ENCODE measurements at regions not wholly inside any gene's neighbourhood (a gene's known extent, or its start where the extent isn't known, plus 50 kb on each side); places are given as distances from the start of the nearest gene placed in this dataset.

DNA sequence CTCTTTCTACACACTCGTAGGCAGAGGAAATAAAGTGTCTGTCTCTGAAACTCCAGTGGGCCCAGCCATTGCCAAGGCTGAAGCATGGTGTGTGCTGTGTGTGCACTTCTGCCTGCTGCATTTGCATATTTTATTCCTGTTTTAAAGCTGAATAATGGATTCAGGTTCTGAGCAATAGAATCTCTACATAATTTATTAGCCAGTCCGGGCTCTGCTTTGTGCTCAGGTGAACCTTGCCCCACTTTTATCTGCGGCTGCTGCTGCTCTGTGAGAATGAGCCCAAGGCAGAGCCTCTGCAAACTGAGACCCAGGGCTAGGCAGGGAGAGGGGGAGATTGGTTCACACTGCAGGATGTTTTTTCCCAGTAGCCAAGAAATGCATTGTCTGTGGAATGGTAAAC, 64.6 kb upstream of the SH3BP4 start (continued):
- TF ChIP-seq ZFP41 (tag by site-specific recombination; IDR thresholded peaks at IDR 0.05; ENCODE audit: borderline replicate concordance) (no peak), ZNF596 (tag by site-specific recombination; IDR thresholded peaks at IDR 0.05) (no peak), ZBTB20 (tag by site-specific recombination; IDR thresholded peaks at IDR 0.05) (no peak), ZNF391 (tag by site-specific recombination; IDR thresholded peaks at IDR 0.05; ENCODE audit: borderline replicate concordance, low read depth) (no peak)

DNA sequence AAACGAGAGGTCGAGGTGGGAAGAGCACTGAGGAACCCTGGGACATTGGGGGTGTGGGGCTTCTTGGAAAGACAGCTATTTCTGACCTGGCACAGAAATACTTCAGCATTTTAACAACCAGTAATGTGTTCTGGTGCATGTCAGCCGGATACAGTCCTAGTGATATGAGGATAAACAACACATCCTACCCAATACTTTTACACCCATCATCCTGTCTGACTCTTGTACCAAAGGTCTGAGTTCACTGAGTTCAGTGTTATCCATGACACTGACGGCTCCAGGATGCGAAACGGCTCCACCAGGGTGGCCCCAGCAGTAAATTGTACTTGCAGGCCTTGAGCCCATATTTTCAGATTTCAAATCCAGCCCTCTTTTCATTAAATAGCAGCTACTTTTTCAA, 65.9 kb upstream of the SH3BP4 start:
- H3K4me1 ChIP-seq (ENCODE audit: control insufficient read depth, insufficient read depth, low read length), result peaks cover 13% of the 10 kb centered on the region
- CTCF ChIA-PET, result interaction anchor here (0.6 to 0.7 kb wide), 2 partner anchors 11 to 35 kb away, joined by 3 to 5 read pairs; no protein-coding TSS in a partner anchor
- POLR2A ChIA-PET, result no interaction called here

More for the DNA sequence above, 65.9 kb upstream of the SH3BP4 start:
- Histone ChIP-seq H3K27ac (ENCODE audit: extremely low read depth, low read depth, low read length) (no peak overlapping the region), H3K36me3 (ENCODE audit: control insufficient read depth in 2 of 2, insufficient read depth in 1 of 2, low read length in 2 of 2) (peaks cover 0 to 5% of the 10 kb centered on the region in 2 experiments; a peak in 1 of 3 replicates), H3K4me3 (ENCODE audit: low read depth, low read length) (no peak overlapping the region), H3K9me3 (ENCODE audit: control insufficient read depth, insufficient read depth, low read depth, low read length) (no peaks in the 10 kb centered on the region)
- TF ChIP-seq, protein P1, sequence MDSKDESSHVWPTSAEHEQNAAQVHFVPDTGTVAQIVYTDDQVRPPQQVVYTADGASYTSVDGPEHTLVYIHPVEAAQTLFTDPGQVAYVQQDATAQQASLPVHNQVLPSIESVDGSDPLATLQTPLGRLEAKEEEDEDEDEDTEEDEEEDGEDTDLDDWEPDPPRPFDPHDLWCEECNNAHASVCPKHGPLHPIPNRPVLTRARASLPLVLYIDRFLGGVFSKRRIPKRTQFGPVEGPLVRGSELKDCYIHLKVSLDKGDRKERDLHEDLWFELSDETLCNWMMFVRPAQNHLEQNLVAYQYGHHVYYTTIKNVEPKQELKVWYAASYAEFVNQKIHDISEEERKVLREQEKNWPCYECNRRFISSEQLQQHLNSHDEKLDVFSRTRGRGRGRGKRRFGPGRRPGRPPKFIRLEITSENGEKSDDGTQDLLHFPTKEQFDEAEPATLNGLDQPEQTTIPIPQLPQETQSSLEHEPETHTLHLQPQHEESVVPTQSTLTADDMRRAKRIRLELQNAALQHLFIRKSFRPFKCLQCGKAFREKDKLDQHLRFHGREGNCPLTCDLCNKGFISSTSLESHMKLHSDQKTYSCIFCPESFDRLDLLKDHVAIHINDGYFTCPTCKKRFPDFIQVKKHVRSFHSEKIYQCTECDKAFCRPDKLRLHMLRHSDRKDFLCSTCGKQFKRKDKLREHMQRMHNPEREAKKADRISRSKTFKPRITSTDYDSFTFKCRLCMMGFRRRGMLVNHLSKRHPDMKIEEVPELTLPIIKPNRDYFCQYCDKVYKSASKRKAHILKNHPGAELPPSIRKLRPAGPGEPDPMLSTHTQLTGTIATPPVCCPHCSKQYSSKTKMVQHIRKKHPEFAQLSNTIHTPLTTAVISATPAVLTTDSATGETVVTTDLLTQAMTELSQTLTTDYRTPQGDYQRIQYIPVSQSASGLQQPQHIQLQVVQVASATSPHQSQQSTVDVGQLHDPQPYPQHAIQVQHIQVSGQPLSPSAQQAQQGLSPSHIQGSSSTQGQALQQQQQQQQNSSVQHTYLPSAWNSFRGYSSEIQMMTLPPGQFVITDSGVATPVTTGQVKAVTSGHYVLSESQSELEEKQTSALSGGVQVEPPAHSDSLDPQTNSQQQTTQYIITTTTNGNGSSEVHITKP (tag by site-specific recombination; IDR thresholded peaks at IDR 0.05), result no peak
- no peak for TF ChIP-seq ZNF223 (tag by site-specific recombination; IDR thresholded peaks at IDR 0.05)
- no peak for TF ChIP-seq ZNF2 (tag by site-specific recombination; IDR thresholded peaks at IDR 0.05)
- no peak for TF ChIP-seq YY1 (tag by site-specific recombination; IDR thresholded peaks at IDR 0.05)
- no peak for TF ChIP-seq ZNF610 (tag by site-specific recombination; IDR thresholded peaks at IDR 0.05; ENCODE audit: borderline replicate concordance)
- no peak for TF ChIP-seq ZNF341 (tag by site-specific recombination; IDR thresholded peaks at IDR 0.05; ENCODE audit: low read depth)
- no peak for TF ChIP-seq KLF10 (tag by site-specific recombination; IDR thresholded peaks at IDR 0.05)
- TF ChIP-seq, protein P2, sequence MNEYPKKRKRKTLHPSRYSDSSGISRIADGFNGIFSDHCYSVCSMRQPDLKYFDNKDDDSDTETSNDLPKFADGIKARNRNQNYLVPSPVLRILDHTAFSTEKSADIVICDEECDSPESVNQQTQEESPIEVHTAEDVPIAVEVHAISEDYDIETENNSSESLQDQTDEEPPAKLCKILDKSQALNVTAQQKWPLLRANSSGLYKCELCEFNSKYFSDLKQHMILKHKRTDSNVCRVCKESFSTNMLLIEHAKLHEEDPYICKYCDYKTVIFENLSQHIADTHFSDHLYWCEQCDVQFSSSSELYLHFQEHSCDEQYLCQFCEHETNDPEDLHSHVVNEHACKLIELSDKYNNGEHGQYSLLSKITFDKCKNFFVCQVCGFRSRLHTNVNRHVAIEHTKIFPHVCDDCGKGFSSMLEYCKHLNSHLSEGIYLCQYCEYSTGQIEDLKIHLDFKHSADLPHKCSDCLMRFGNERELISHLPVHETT (tag by site-specific recombination; IDR thresholded peaks at IDR 0.05), result no peak
- TF ChIP-seq GLI2 (tag by site-specific recombination; IDR thresholded peaks at IDR 0.05; ENCODE audit: borderline replicate concordance, low read depth), result no peak
- no peak for TF ChIP-seq PRDM4 (tag by site-specific recombination; IDR thresholded peaks at IDR 0.05)
- TF ChIP-seq ZNF707 (tag by site-specific recombination; IDR thresholded peaks at IDR 0.05), result no peak
- TF ChIP-seq ZNF10 (tag by site-specific recombination; IDR thresholded peaks at IDR 0.05), result no peak
- TF ChIP-seq ZNF174 (tag by site-specific recombination; IDR thresholded peaks at IDR 0.05), result no peak
- no peak for TF ChIP-seq SP3 (tag by site-specific recombination; IDR thresholded peaks at IDR 0.05)
- no peak for TF ChIP-seq PRDM1 (tag by site-specific recombination; IDR thresholded peaks at IDR 0.05)
- TF ChIP-seq, protein P3, sequence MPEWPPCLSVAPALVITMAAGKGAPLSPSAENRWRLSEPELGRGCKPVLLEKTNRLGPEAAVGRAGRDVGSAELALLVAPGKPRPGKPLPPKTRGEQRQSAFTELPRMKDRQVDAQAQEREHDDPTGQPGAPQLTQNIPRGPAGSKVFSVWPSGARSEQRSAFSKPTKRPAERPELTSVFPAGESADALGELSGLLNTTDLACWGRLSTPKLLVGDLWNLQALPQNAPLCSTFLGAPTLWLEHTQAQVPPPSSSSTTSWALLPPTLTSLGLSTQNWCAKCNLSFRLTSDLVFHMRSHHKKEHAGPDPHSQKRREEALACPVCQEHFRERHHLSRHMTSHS (tag by site-specific recombination; IDR thresholded peaks at IDR 0.05), result no peak
- TF ChIP-seq, protein P4, sequence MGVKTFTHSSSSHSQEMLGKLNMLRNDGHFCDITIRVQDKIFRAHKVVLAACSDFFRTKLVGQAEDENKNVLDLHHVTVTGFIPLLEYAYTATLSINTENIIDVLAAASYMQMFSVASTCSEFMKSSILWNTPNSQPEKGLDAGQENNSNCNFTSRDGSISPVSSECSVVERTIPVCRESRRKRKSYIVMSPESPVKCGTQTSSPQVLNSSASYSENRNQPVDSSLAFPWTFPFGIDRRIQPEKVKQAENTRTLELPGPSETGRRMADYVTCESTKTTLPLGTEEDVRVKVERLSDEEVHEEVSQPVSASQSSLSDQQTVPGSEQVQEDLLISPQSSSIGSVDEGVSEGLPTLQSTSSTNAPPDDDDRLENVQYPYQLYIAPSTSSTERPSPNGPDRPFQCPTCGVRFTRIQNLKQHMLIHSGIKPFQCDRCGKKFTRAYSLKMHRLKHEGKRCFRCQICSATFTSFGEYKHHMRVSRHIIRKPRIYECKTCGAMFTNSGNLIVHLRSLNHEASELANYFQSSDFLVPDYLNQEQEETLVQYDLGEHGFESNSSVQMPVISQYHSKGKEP (tag by site-specific recombination; IDR thresholded peaks at IDR 0.05), result no peak
- no peak for TF ChIP-seq ZNF776 (tag by site-specific recombination; IDR thresholded peaks at IDR 0.05; ENCODE audit: borderline replicate concordance)

Data from HEK293 (cell line).